Stomach (tissue), 8 donors: ENCODE measurements at regions not wholly inside any gene's neighbourhood (a gene's known extent, or its start where the extent isn't known, plus 50 kb on each side); places are given as distances from the start of the nearest gene placed in this dataset.

Experiments
- DNase-seq, 2 donors: peaks; one replicate each; pipeline versions ENCODE4 v3.0.0 to v3.0.0-alpha.2; 2013 to 2019
- H3K27ac ChIP-seq, 5 donors: fragments of 200-600 bp in 4 of 5; sonication (generic) in 4 of 5; one replicate each; pipeline ENCODE4 v1.5.1; 2013 to 2019; ENCODE audit warnings: mild to moderate bottlenecking in 1 of 5, moderate library complexity in 1 of 5
- H3K27me3 ChIP-seq, 3 donors: fragments of 200-600 bp; sonication (generic); one replicate each; pipeline ENCODE4 v1.5.1; 2017 to 2019; ENCODE audit warnings: mixed run types in 1 of 3
- H3K36me3 ChIP-seq, 4 donors: fragments of 200-600 bp; sonication (generic); 1 replicate in 3 of 4; 2 replicates in 1 of 4; pipeline ENCODE4 v1.5.1; 2016 to 2019
- H3K4me1 ChIP-seq, 4 donors: fragments of 200-600 bp; sonication (generic); one replicate each; pipeline ENCODE4 v1.5.1; 2016 to 2019
- H3K4me3 ChIP-seq, 4 donors: fragments of 200-600 bp; sonication (generic) in 3 of 4; one replicate each; pipeline ENCODE4 v1.5.1; 2016 to 2019; ENCODE audit warnings: mild to moderate bottlenecking in 1 of 4
- H3K9me3 ChIP-seq, 4 donors: fragments of 200-600 bp; sonication (generic); one replicate each; pipeline ENCODE4 v1.5.1; 2016 to 2019
- CTCF ChIP-seq, 7 experiments: fragments of 450-650 bp in 4 of 7; fragments of 200-600 bp in 3 of 7; sonication (generic) in 3 of 7; IDR thresholded peaks; one replicate each; pipeline ENCODE4 v1.5.1; 2016 to 2019; ENCODE audit warnings: antibody characterized with exemption in 7 of 7, control low read depth in 2 of 7, mild to moderate bottlenecking in 1 of 7
- EP300 ChIP-seq: sonication (generic); formaldehyde crosslinking; IDR thresholded peaks from one replicate; pipeline ENCODE4 v1.6.1; 2017; ENCODE audit warnings: antibody characterized with exemption
- POLR2A ChIP-seq, 4 donors: fragments of 450-650 bp; IDR thresholded peaks; one replicate each; pipeline ENCODE4 v1.6.1; 2016; ENCODE audit warnings: antibody characterized with exemption in 4 of 4, control low read depth in 2 of 4, mild to moderate bottlenecking in 1 of 4, moderate library complexity in 1 of 4
- POLR2AphosphoS5 ChIP-seq, 3 donors: sonication (generic); formaldehyde crosslinking; IDR thresholded peaks; one replicate each; pipeline ENCODE4 v1.6.1; 2016; ENCODE audit warnings: antibody characterized with exemption in 3 of 3
- WGBS, 5 donors: extraction: QIAGEN DNeasy Blood & Tissue Kit in 3 of 5; methylation state at CpG; one replicate each; pipeline versions ENCODE4 v1.1.5 to v1.1.7; 2013 to 2018; 5-methylcytosine and 5-hydroxymethylcytosine counted together
- intact Hi-C: fragments of 100-400 bp; cut with DNase I; formaldehyde crosslinking; loops from one replicate; pipeline ENCODE4 v1.15.1; 2023; ENCODE audit warnings: low total_unique reads
- donor health status: healthy with polysubstance abuse.
- donor health status: Bipolar disorder and iron deficiency.
- donor health status: healthy.

- H3K9me3 ChIP-seq = no peaks in the 10 kb centered on the region
- no peak overlapping the region for H3K4me3 ChIP-seq
- H3K36me3 ChIP-seq = no peaks in the 10 kb centered on the region
- no peaks in the 10 kb centered on the region for H3K4me1 ChIP-seq
- no peak overlapping the region for H3K27ac ChIP-seq
- TF ChIP-seq EP300 (no peak), POLR2A (IDR thresholded peaks at IDR 0.05) (no peak), POLR2AphosphoS5 (IDR thresholded peaks at IDR 0.05) (no peak), CTCF (IDR thresholded peaks at IDR 0.05) (no peak)
- H3K27me3 ChIP-seq = no peaks in the 10 kb centered on the region
- intact Hi-C loops = no loop called here
- 72 to 96% (median 84%) methylated on average over 6 of the region's 6 CpGs for WGBS, 5 donors
- DNase-seq = no peak
These were observed 66.1 kb upstream of the ADRA1B start for GRCh38 chr5:159850160-159850559.

GRCh38 chr5:159851053-159851452 is 65.2 kb upstream of the ADRA1B start:
- Histone ChIP-seq H3K9me3 (no peaks in the 10 kb centered on the region), H3K27ac (no peak overlapping the region), H3K4me3 (no peak overlapping the region), H3K4me1 (no peaks in the 10 kb centered on the region), H3K36me3 (no peaks in the 10 kb centered on the region), H3K27me3 (no peaks in the 10 kb centered on the region)
- WGBS, 5 donors = 45 to 54% (median 53%) methylated on average over 8 of the region's 8 CpGs
- intact Hi-C loops = no loop called here
- DNase-seq = no peak
- TF ChIP-seq POLR2A (IDR thresholded peaks at IDR 0.05) = no peak
- no peak for TF ChIP-seq EP300
- TF ChIP-seq POLR2AphosphoS5 (IDR thresholded peaks at IDR 0.05) = no peak
- TF ChIP-seq CTCF (IDR thresholded peaks at IDR 0.05) = no peak

GRCh38 chr5:159854916-159855315 is 61.4 kb upstream of the ADRA1B start:
- Histone ChIP-seq H3K9me3 (no peaks in the 10 kb centered on the region), H3K27ac (no peak overlapping the region), H3K27me3 (peaks cover 0 to 2% (median 0%) of the 10 kb centered on the region in 3 donors), H3K36me3 (no peaks in the 10 kb centered on the region), H3K4me1 (no peaks in the 10 kb centered on the region), H3K4me3 (no peak overlapping the region)
- intact Hi-C loops = no loop called here
- no peak for DNase-seq
- WGBS, 5 donors = 86 to 92% (median 88%) methylated on average over 2 of the region's 2 CpGs
- TF ChIP-seq EP300 = no peak
- TF ChIP-seq CTCF (IDR thresholded peaks at IDR 0.05) = no peak
- TF ChIP-seq POLR2AphosphoS5 (IDR thresholded peaks at IDR 0.05) = no peak
- no peak for TF ChIP-seq POLR2A (IDR thresholded peaks at IDR 0.05)

GRCh38 chr5:159855476-159856191 is 60.6 kb upstream of the ADRA1B start:
- H3K36me3 ChIP-seq = no peaks in the 10 kb centered on the region
- 60 to 71% (median 67%) methylated on average over 5 of the region's 5 CpGs for WGBS, 5 donors
- peaks cover 0 to 5% (median 0%) of the 10 kb centered on the region in 3 donors for H3K27me3 ChIP-seq
- intact Hi-C loops = no loop called here
- H3K9me3 ChIP-seq = no peaks in the 10 kb centered on the region
- no peak overlapping the region for H3K27ac ChIP-seq
- no peak for DNase-seq
- no peak overlapping the region for H3K4me3 ChIP-seq
- TF ChIP-seq CTCF (IDR thresholded peaks at IDR 0.05) (no peak), EP300 (no peak), POLR2AphosphoS5 (IDR thresholded peaks at IDR 0.05) (no peak), POLR2A (IDR thresholded peaks at IDR 0.05) (no peak)
- H3K4me1 ChIP-seq = no peaks in the 10 kb centered on the region
